ENCODE measurements at regions not wholly inside any gene's neighbourhood (a gene's known extent, or its start where the extent isn't known, plus 50 kb on each side); places are given as distances from the start of the nearest gene placed in this dataset.

DNA sequence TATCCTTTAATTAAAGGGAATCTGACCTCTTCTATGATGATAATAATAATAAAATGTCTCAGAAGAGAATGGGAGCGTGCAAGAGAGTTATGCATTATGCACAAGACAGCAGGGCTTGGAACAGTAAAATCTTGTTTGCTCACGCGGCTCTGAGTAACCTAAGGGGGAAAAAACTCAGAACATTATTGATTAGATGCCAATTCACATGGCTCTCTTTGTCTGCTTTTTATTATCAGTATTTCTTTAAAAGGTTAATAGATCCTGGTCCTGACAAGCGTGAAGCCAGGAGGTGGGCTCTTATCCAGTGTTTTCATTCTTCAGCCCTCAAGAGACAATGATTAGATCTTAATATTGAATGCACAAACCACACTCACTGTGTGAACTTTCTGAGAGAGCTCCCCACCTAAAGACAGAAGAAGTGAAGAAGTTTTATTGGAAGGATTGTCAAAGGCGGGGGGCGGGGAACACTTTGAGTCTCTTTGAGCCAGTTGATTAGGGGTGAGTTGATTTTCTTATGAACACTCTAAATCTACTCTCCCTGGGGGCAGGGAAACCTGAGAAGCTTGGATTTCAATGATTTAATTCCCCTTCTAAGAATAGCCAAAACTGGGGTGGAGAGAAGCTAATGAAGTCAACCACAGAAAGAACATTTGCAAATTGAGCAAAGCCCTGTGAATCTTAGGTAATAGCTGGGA is 127.5 kb upstream of the CTAGE1 start:
- TF ChIP-seq POLR2AphosphoS5 (IDR thresholded peaks at IDR 0.05; ENCODE audit: low read depth) = no peak
- TF ChIP-seq, protein P1, sequence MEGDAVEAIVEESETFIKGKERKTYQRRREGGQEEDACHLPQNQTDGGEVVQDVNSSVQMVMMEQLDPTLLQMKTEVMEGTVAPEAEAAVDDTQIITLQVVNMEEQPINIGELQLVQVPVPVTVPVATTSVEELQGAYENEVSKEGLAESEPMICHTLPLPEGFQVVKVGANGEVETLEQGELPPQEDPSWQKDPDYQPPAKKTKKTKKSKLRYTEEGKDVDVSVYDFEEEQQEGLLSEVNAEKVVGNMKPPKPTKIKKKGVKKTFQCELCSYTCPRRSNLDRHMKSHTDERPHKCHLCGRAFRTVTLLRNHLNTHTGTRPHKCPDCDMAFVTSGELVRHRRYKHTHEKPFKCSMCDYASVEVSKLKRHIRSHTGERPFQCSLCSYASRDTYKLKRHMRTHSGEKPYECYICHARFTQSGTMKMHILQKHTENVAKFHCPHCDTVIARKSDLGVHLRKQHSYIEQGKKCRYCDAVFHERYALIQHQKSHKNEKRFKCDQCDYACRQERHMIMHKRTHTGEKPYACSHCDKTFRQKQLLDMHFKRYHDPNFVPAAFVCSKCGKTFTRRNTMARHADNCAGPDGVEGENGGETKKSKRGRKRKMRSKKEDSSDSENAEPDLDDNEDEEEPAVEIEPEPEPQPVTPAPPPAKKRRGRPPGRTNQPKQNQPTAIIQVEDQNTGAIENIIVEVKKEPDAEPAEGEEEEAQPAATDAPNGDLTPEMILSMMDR (IDR thresholded peaks at IDR 0.05; ENCODE audit: insufficient read depth, low read length) = no peak

Data from HL-60 (cell line).